ENCODE measurements at regions not wholly inside any gene's neighbourhood (a gene's known extent, or its start where the extent isn't known, plus 50 kb on each side); places are given as distances from the start of the nearest gene placed in this dataset.

GRCh38 chr4:184922301-184922700 lies 96.0 kb upstream of the HELT start:
- no peak overlapping the region for H3K4me3 ChIP-seq (ENCODE audit: low read depth, low read length)
- no peak for DNase-seq (ENCODE audit: low read depth)
- no peak for TF ChIP-seq CTCF (conservative IDR thresholded peaks at IDR 0.05; ENCODE audit: low read depth, low read length)

- DNase-seq (ENCODE audit: low read depth): no peak
- no peak for TF ChIP-seq CTCF (conservative IDR thresholded peaks at IDR 0.05; ENCODE audit: low read depth, low read length)
- no peak overlapping the region for H3K4me3 ChIP-seq (ENCODE audit: low read depth, low read length)
Observed at GRCh38 chr4:184924516-184924915, 93.8 kb upstream of the HELT start.

- H3K4me3 ChIP-seq (ENCODE audit: low read depth, low read length): no peak overlapping the region
- TF ChIP-seq CTCF (conservative IDR thresholded peaks at IDR 0.05; ENCODE audit: low read depth, low read length): no peak
- DNase-seq (ENCODE audit: low read depth): no peak
Observed at GRCh38 chr4:184929476-184929875, 88.8 kb upstream of the HELT start.

GRCh38 chr4:184930026-184930425 lies 88.3 kb upstream of the HELT start:
- no peak overlapping the region for H3K4me3 ChIP-seq (ENCODE audit: low read depth, low read length)
- no peak for DNase-seq (ENCODE audit: low read depth)
- TF ChIP-seq CTCF (conservative IDR thresholded peaks at IDR 0.05; ENCODE audit: low read depth, low read length): no peak

- no peak overlapping the region for H3K4me3 ChIP-seq (ENCODE audit: low read depth, low read length)
- no peak for DNase-seq (ENCODE audit: low read depth)
- no peak for TF ChIP-seq CTCF (conservative IDR thresholded peaks at IDR 0.05; ENCODE audit: low read depth, low read length)
Observed at GRCh38 chr4:184932343-184932742, 85.9 kb upstream of the HELT start.

GRCh38 chr4:184933311-184933710 lies 85.0 kb upstream of the HELT start:
- DNase-seq (ENCODE audit: low read depth): no peak
- no peak overlapping the region for H3K4me3 ChIP-seq (ENCODE audit: low read depth, low read length)
- no peak for TF ChIP-seq CTCF (conservative IDR thresholded peaks at IDR 0.05; ENCODE audit: low read depth, low read length)

- peak; percentile 5 for DNase-seq (ENCODE audit: low read depth)
- TF ChIP-seq CTCF (conservative IDR thresholded peaks at IDR 0.05; ENCODE audit: low read depth, low read length): no peak
- no peak overlapping the region for H3K4me3 ChIP-seq (ENCODE audit: low read depth, low read length)
Observed at GRCh38 chr4:184934184-184934583, 84.1 kb upstream of the HELT start.
